Uterus (tissue), 2 donors: ENCODE measurements at regions not wholly inside any gene's neighbourhood (a gene's known extent, or its start where the extent isn't known, plus 50 kb on each side); places are given as distances from the start of the nearest gene placed in this dataset.

Experiments
- CTCF ChIP-seq, 4 experiments: fragments of 200-600 bp in 2 of 4; fragments of 450-650 bp in 2 of 4; sonication (generic) in 2 of 4; IDR thresholded peaks; one replicate each; pipeline ENCODE4 v1.5.1; 2016 to 2019; ENCODE audit warnings: antibody characterized with exemption in 4 of 4, mild to moderate bottlenecking in 2 of 4, moderate library complexity in 1 of 4
- POLR2A ChIP-seq, 2 donors: fragments of 450-650 bp; IDR thresholded peaks; one replicate each; pipeline ENCODE4 v1.6.1; 2016; ENCODE audit warnings: antibody characterized with exemption in 2 of 2, mild to moderate bottlenecking in 1 of 2, moderate library complexity in 1 of 2

GRCh38 chr14:39704594-39704993, 272.4 kb upstream of the FBXO33 start:
- TF ChIP-seq POLR2A (IDR thresholded peaks at IDR 0.05), result no peak
- TF ChIP-seq CTCF (IDR thresholded peaks at IDR 0.05), result no peak
